ENCODE measurements at regions not wholly inside any gene's neighbourhood (a gene's known extent, or its start where the extent isn't known, plus 50 kb on each side); places are given as distances from the start of the nearest gene placed in this dataset.

GRCh38 chr3:11716573-11717290 lies 73.0 kb upstream of the VGLL4 start:
- TF ChIP-seq CTCF (IDR thresholded peaks at IDR 0.05) (no peak), POLR2A (IDR thresholded peaks at IDR 0.05) (no peak)
